RWPE2 (cell line): ENCODE measurements at regions not wholly inside any gene's neighbourhood (a gene's known extent, or its start where the extent isn't known, plus 50 kb on each side); places are given as distances from the start of the nearest gene placed in this dataset.

Experiments
- ATAC-seq: fragments of 200-7000 bp; cut with Tn5 transposase; 3 replicates; pipeline ENCODE4 v1.9.1; 2021; ENCODE audit warnings: low read depth
- DNase-seq: peaks from one replicate; pipeline ENCODE4 v3.0.0-alpha.2; 2020; ENCODE audit warnings: low spot score
- H3K27ac ChIP-seq: fragments of 450-650 bp; 2 replicates; pipeline ENCODE4 v1.5.1; 2017; ENCODE audit warnings: mild to moderate bottlenecking; ENCODE audit not compliant: poor library complexity, severe bottlenecking
- H3K27me3 ChIP-seq: fragments of 250-450 bp; sonication (Bioruptor Pico); 2 replicates; pipeline ENCODE4 v1.5.1; 2021; ENCODE audit warnings: mild to moderate bottlenecking, moderate library complexity; ENCODE audit not compliant: insufficient read depth, poor library complexity, severe bottlenecking
- H3K36me3 ChIP-seq: fragments of 250-450 bp; sonication (Bioruptor Pico); 2 replicates; pipeline ENCODE4 v1.5.1; 2020; ENCODE audit warnings: low read depth, mild to moderate bottlenecking, moderate library complexity
- H3K4me1 ChIP-seq: fragments of 250-450 bp; sonication (Bioruptor Pico); 2 replicates; pipeline ENCODE4 v1.5.1; 2021; ENCODE audit warnings: mild to moderate bottlenecking, moderate library complexity; ENCODE audit not compliant: insufficient read depth, poor library complexity, severe bottlenecking
- H3K4me3 ChIP-seq: fragments of 250-450 bp; sonication (Bioruptor Pico); 2 replicates; pipeline ENCODE4 v1.5.1; 2021; ENCODE audit warnings: mild to moderate bottlenecking, moderate library complexity; ENCODE audit not compliant: severe bottlenecking
- H3K9me3 ChIP-seq: fragments of 250-450 bp; sonication (Bioruptor Pico); 2 replicates; pipeline ENCODE4 v1.5.1; 2021; ENCODE audit warnings: mild to moderate bottlenecking, moderate library complexity; ENCODE audit not compliant: severe bottlenecking
- CTCF ChIP-seq: fragments of 450-650 bp; IDR thresholded peaks from one replicate; pipeline ENCODE4 v1.5.1; 2017; ENCODE audit warnings: mild to moderate bottlenecking, moderate library complexity; ENCODE audit not compliant: poor library complexity, severe bottlenecking

- Histone ChIP-seq H3K27ac (no peak overlapping the region), H3K9me3 (no peaks in the 10 kb centered on the region), H3K4me3 (no peak overlapping the region), H3K27me3 (peaks cover 5% of the 10 kb centered on the region), H3K36me3 (no peaks in the 10 kb centered on the region), H3K4me1 (peaks cover 6% of the 10 kb centered on the region)
- TF ChIP-seq CTCF = no peak
- DNase-seq (no peak), ATAC-seq (0 out of 3 replicates have a peak, but pooled peaks have one; percentile 29)
Observed at GRCh38 chr13:97809576-97809975, 143.9 kb upstream of the IPO5 start.

GRCh38 chr13:97810152-97810551, 143.3 kb upstream of the IPO5 start:
- Histone ChIP-seq H3K4me1 (peaks cover 6% of the 10 kb centered on the region), H3K9me3 (no peaks in the 10 kb centered on the region), H3K4me3 (no peak overlapping the region), H3K36me3 (no peaks in the 10 kb centered on the region), H3K27me3 (peaks cover 3% of the 10 kb centered on the region), H3K27ac (no peak overlapping the region)
- DNase-seq (no peak), ATAC-seq (no peak)
- peak; percentile 67 for TF ChIP-seq CTCF

- Histone ChIP-seq H3K36me3 (no peaks in the 10 kb centered on the region), H3K27ac (no peak overlapping the region), H3K9me3 (no peaks in the 10 kb centered on the region), H3K4me1 (no peaks in the 10 kb centered on the region), H3K27me3 (peaks cover 10% of the 10 kb centered on the region), H3K4me3 (no peak overlapping the region)
- no peak for DNase-seq
- TF ChIP-seq CTCF = no peak
- no peak for ATAC-seq
Observed at GRCh38 chr13:97822377-97822776, 131.1 kb upstream of the IPO5 start.

- no peaks in the 10 kb centered on the region for H3K4me1 ChIP-seq
- peaks cover 5% of the 10 kb centered on the region for H3K27me3 ChIP-seq
- no peak overlapping the region for H3K27ac ChIP-seq
- ATAC-seq (no peak), DNase-seq (no peak)
- TF ChIP-seq CTCF = no peak
- H3K4me3 ChIP-seq = no peak overlapping the region
- no peaks in the 10 kb centered on the region for H3K36me3 ChIP-seq
- no peaks in the 10 kb centered on the region for H3K9me3 ChIP-seq
Observed at GRCh38 chr13:97826421-97827012, 127.0 kb upstream of the IPO5 start.

DNA sequence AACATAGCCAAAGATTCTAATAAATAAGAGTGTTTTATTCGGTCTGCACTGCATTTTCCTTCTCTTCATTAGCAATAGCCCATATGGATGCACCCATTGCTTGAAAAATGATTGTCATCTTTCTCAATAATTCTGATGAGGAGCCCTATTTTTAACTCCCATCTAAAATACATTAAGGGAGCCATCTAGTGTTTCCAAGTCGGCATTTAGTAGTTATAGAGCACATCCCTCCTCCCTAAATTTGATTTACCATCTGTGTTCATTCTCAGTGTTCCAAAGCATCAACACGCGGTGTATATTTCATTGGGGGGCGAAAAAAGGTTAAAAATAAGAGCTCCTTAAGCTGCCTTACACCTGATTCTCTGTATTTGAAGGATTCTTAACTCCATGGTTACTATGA, 119.2 kb upstream of the IPO5 start:
- TF ChIP-seq CTCF = no peak

More for the DNA sequence above, 119.2 kb upstream of the IPO5 start:
- Histone ChIP-seq H3K9me3 (no peaks in the 10 kb centered on the region), H3K27me3 (peaks cover 4% of the 10 kb centered on the region), H3K27ac (no peak overlapping the region), H3K36me3 (no peaks in the 10 kb centered on the region), H3K4me3 (no peak overlapping the region), H3K4me1 (no peaks in the 10 kb centered on the region)
- ATAC-seq (no peak), DNase-seq (no peak)
